ENCODE measurements at regions not wholly inside any gene's neighbourhood (a gene's known extent, or its start where the extent isn't known, plus 50 kb on each side); places are given as distances from the start of the nearest gene placed in this dataset.
A peak's percentile ranks its signal among the peaks of the same experiment; 100 is the strongest.
"Not testable (repeated sequence)": the region's sequence is repeated elsewhere in the genome, so short reads cannot be mapped to it uniquely, and the experiment has no call there.

DNA sequence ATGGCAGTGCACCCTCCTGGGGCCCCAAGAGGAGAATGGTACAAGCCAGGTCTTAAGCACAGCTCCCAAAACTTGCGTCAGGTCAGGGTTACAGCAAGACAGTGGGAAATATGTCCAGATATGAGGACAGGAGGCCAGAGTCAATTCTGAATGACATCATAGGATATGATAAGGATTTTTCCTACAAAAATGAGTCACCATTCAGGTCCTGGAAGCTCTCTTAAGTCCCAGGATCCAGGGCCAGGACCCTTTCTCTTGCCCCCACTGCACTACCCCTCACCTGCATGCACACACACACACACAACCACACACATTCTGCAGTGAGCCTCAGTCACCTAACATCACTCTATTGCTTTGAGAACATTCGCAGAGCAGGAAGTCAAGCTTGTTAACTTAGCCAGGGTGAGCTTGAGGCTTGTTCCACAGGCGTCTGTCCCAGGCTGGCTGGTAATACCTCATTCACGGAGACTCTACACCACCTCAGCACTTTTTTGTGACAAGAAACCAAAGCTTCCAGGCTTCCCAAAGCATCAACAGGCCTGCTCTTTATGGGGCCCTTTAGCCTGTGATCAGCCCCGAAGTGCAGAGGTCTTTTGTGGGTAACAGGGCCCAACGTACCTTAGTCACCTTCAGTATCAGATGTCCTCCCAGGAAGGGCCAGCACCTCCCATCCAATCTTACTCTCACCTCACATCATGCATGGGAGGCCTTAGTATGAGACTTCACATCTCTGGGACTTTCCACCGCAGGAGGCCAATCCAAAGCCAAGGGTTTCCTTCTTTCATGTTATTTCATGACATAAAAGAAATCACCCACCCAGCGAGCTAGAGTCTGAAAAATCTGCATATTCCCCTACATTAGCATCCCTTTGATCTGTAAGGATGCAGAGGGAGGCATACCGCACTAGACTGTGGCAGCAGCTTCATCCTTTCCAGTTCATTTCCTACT lies 74.0 kb upstream of the LIPC start:
- no peak for DNase-seq (ENCODE audit: low spot score)

DNA sequence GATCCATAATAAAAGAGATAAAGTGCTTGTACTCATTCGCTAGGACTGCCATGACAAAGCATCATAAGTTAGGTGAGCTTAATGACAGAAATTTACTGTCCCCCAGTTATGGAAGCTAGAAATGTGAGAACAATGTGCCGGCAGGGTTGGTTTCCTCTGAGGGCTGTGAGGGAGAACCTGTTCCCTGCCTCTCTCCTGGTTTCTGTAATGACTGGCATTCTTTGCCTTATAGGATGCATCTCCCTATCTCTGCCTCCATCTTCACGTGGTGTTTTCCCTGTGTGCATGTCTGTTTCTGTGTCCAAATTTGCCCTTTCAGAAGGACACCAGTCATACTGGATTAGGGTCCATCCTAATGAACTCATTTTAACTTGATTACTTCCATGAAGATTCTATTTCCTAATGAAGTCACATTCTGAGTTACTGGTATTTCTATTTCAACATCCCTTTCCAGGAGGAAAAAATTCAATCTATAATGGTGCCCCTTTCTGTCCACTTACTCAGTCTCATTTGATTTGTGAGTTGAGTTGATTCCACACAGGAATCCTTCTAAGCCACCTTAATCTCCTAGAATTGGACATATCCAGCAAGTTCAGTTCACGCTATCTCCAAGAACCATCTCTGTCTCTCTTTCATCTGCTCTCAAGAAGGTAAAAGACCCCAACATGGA lies 71.2 kb upstream of the LIPC start:
- DNase-seq (ENCODE audit: low spot score), result no peak

DNA sequence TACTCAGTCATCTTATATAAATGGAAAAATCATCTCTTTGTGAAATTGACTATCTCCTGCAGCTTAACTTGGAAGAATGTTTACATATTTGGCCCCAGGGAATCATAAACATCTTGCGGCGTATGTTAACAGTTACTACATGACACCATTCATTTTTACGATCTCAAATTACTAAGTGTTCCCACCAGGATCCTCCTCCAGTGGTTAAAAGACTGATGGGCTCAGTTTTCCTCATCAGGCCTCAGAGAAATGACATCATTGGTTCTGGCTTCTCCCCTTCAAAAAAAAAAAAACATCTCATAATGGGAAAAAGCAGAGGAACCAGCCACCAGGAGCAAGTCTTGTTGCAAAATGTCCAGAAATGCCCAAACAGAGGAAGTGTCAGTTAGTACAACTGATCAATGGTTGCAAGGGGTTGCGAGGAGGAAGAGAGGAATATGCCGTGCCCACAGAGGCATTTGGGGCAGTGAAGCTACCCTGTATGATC lies 70.5 kb upstream of the LIPC start:
- DNase-seq (ENCODE audit: low spot score), result peak; percentile 82

DNA sequence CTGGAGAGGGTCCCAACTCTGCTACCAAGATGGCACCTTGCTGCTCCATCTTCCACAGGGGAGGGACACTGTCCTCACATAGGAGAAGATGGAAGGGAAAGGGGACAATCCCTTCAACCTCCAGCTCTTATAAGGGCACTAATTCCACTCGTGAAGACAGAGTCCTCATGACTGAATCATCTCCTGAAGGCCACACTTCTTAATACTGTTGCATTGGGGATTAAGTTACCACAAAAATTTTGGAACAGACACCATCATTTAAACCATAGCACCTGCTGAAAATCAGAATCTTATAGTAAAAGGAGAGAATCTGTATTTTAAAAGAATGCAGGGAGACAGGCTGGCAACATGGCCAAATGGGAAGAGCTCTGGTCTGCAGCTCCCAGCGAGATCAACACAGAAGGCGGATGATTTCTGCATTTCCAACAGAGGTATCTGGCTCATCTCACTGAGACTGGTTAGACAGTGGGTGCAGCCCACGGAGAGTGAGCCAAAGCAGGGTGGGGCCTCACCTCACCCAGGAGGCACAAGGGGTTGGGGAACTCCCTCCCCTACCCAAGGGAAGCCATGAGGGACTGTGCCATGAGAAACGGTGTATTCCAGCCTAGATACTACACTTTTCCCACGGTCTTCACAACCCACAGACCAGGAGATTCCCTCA lies 69.4 kb upstream of the LIPC start:
- DNase-seq (ENCODE audit: low spot score), result no peak

DNA sequence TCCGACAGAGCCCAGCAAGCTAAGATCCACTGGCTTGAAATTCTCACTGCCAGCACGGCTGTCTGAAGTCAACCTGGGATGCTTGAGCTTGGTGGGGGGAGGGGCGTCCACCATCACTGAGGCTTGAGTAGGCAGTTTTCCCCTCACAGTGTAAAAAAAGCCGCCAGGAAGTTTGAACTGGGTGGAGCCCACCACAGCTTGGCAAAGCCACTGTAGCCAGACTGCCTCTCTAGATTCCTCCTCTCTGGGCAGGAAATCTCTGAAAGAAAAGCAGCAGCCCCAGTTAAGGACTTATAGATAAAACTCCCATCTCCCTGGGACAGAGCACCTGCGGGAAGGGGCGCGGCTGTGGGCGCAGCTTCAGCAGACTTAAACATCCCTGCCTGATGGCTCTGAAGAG lies 68.7 kb upstream of the LIPC start:
- not testable (repeated sequence) for DNase-seq (ENCODE audit: low spot score)

DNA sequence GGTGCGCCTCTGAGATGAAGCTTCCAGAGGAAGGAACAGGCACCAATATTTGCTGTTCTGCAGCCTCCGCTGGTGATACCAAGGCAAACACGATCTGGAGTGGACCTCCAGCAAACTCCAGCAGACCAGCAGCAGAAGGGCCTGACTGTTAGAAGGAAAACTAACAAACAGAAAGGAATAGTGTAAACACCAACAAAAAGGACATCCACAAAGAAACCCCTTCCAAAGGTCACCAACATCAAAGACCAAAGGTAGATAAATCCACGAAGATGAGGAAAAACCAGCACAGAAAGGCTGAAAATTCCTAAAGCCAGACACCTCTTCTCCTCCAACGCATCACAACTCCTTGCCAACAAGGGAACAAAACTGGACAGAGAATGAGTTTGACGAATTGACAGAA lies 68.1 kb upstream of the LIPC start:
- not testable (repeated sequence) for DNase-seq (ENCODE audit: low spot score)

DNA sequence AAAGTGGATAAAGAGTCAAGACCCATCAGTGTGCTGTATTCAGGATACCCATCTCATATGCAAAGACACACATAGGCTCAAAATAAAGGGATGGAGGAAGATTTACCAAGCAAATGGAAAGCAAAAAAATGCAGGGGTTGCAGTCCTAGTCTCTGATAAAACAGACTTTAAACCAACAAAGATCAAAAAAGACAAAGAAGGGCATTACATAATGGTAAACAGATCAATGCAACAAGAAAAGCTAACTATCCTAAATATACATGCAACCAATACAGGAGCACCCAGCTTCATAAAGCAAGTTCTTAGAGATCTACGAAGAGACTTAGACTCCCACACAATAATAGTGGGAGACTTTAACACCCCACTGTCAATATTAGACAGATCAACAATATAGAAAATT lies 66.7 kb upstream of the LIPC start:
- DNase-seq (ENCODE audit: low spot score), result not testable (repeated sequence)

DNA sequence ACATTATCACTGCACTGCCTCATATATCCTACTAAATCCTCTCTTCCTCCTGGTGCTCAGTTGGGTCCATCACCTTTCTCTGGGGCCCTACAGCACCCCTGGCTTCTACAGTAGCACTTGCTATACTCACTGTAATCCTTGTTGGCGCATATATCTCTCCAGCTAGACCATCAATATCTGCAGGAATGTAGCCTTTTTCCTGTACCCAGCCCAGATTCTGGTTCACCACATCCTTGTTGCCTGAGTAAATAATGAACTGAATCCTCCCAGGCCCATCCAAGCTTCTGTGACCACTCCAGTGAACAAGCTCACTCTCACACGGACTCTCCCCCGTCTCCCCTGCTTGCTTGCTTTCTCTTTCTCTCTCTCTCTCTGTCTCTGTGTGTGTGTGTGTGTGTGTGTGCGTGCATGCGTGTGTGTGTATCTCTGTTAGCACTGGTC lies 62.5 kb upstream of the LIPC start:
- no peak for DNase-seq (ENCODE audit: low spot score)

DNA sequence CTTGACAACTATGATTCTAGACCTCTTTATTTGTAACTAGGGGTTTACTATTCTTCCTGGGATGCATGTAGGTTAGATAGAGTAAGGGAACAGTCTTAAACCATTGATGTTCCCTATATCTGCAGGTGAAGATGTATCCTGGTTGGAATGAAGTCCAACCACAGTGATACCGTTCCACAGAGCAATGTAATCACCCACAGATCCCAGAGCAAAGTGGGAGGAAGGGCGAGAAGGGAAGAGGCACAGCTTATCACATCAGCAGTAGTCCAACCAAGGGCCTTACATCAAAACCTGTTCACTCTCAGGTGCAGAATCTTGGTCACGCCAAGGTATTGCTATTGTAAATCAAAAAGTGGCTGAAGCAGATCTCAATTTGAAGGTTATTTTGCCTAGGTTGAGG lies 61.8 kb upstream of the LIPC start:
- DNase-seq (ENCODE audit: low spot score), result no peak

DNA sequence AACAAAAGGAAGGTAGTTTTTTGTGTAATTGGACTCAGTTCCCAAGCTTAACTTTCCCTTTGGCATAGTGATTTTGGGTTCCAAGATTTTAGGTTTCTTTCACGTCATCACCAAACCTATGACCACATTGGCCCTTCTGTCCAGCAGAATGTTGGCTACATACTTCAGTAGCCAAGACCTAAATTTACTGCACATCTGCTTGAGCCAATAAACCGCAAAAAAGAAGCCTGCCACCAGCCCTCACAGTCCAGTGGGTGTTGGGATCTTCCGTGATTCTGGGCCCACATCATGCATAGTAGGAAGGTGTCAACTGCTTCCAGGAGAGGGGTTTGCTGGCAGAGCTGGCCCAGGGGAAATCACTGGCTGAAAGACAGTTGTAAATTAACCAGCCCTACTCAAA lies 57.6 kb upstream of the LIPC start:
- no peak for DNase-seq (ENCODE audit: low spot score)

DNA sequence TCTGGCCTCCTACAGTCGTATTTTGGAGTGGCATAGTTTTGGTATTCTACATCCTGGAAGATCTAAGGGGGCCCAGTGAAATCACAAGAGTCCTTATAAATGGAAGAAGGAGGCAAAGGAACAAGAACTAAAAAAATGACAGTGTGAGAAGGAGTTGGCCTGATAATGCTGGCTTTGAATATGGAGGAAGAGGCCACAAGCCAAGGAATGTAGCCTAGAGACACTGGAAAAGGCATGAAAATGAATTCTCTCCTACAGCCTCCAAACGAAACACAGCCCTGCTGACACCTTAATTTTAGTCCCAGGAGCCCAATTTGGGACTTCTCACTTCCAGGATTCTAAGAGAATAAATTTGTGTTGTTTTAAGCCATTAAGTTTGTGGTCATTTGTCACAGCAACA lies 54.6 kb upstream of the LIPC start:
- DNase-seq (ENCODE audit: low spot score), result no peak

DNA sequence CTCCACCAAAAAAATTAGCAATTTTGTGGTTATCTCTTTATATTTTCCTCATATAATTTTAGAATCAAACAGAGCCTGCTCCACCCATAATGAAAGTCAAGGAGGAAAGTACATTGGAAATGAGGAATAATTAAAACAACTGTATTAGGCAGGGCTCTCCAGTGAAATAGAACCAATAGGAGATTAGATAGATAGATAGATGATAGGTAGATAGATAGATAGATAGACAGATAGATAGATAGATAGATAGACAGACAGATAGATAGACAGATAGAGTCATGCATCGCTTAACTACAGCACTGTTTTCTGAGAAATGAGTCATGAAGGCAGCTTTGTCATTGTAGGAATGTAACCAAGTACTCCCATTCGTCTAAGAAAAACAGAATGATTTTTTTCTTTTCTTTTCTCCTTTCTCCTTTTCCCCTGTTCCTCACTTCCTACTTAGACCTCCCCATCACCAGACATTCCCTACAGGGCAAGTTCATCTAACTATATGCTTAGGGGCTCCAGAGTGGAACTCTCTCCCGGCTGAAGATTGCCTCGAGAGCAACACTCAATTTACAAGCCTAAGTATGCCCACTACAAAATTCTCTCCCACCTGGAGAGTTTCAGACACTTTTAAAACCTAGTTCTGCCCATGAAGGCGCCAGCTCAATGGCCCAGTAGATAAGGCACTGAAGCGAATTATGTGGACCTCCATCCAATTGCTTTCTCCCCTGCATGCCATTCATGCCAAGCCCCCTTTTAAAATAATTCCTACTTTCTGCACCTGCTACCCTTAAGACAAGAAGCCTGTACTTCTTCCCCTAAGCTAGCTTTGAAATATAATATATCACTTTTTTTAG lies 53.3 kb upstream of the LIPC start:
- DNase-seq (ENCODE audit: low spot score), result peak; percentile 43

DNA sequence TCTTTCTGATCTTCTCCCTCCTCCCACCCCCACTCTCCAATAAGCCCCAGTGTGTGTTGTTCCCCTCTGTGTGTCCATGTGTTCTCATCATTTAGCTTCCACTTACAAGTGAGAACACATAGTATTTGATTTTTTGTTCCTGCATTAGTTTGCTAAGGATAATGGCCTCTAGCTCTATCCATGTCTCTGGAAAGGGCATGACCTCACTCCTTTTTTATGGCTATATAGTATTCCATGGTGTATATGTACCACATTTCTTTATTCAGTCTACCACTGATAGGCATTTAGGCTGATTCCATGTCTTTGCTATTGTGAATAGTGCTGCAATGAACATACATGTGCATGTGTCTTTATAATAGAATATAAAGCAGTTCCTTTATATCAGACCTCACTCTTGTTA lies 52.3 kb upstream of the LIPC start:
- not testable (repeated sequence) for DNase-seq (ENCODE audit: low spot score)

DNA sequence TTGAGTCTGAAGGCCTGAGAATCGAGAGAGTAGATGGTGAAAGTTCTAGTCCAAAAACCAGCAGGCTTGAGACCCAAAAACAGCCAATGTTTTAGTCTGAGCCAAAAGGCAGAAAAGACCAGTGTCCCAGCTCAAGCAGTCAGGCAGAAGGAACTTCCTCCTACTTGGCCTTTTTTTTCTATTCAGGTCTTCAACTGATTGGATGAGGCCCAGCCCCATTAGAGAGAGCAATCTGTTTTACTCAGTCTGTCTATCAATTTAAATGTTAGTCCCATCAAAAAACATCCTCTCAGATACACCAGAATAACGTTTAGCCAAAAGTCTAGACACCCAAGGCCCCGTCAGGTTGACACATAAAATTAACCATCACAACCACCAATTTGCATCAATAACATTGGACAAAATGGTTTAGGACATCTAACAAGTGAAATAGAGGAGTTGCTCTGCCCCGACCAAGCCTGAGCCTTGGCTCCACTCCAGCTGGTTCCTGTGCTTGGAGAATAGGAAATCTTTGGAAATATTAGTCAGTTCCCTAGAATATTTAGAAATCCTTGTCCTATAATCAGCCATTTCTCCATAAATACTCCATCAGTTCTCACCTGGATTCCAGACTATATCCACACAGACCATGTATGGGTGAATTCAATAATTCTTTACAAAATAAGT lies 51.4 kb upstream of the LIPC start:
- DNase-seq (ENCODE audit: low spot score), result no peak

DNA sequence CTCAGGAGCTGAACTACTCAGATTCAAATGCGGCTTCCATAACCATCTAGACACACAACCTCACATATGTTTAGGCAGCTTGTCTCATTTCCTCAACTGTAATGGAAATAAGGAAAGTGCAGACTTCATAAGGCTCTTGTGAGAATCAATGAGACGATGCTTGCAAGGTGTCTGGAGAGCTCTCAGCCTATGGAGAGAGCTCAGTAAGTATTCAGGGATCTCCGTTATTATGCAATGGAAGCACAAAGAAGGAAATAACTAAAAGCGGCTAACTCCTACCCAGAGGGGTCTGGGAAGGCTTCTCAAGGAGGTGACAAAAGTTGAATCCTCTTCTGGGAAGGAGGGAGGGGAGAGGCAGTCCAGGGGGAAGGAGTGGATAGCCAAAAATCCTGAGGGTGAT lies 50.1 kb upstream of the LIPC start:
- DNase-seq (ENCODE audit: low spot score), result no peak

All from GM03348 (cell line).